ENCODE measurements at regions not wholly inside any gene's neighbourhood (a gene's known extent, or its start where the extent isn't known, plus 50 kb on each side); places are given as distances from the start of the nearest gene placed in this dataset.

DNA sequence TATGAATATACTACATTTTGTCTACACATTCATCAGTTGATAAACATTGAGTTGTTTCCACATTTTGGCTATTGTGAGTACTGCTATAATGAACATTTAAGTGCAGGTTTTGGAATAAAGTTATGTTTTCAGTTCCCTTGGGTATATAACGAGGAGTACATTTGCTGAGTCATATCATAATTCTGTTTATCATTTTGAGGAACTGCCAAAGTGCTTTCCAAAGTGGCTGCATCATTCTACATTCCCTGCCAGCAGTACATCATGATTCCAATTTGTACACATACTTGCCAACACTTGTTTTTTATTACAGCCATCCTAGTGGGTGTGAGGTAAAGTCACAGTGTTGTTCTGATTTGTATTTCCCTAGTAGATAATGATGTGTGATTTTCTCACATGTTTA is 1458.6 kb upstream of the TENM4 start:
- Histone ChIP-seq H3K4ac (ENCODE audit: low read depth, low read length) (no peak overlapping the region), H2AK5ac (ENCODE audit: low read depth, low read length) (no peak overlapping the region), H3K14ac (replicated peaks; ENCODE audit: low read depth, low read length) (no peak overlapping the region), H3K9me3 (ENCODE audit: control insufficient read depth, insufficient read depth, low read length) (no peaks in the 10 kb centered on the region; the same call in 1 of the 2 replicates), H3K56ac (ENCODE audit: extremely low read depth, insufficient read depth, low read length) (no peak overlapping the region), H3K4me3 (ENCODE audit: insufficient read depth, low read depth, low read length) (no peak overlapping the region), H3K9ac (ENCODE audit: low read depth, low read length) (no peak overlapping the region), H3K18ac (ENCODE audit: low read depth, low read length) (no peak overlapping the region), H4K5ac (ENCODE audit: low read depth, low read length) (no peak overlapping the region), H4K8ac (ENCODE audit: low read depth in 2 of 2, low read length in 2 of 2) (no peak overlapping the region), H3K23ac (ENCODE audit: low read depth, low read length) (no peak overlapping the region), H2AFZ (replicated peaks; ENCODE audit: low read length, poor library complexity) (no peak overlapping the region), H3K36me3 (ENCODE audit: control insufficient read depth, insufficient read depth, low read length) (no peaks in the 10 kb centered on the region), H3K27ac (ENCODE audit: insufficient read depth, low read length) (no peak overlapping the region), H3K4me1 (ENCODE audit: control insufficient read depth, insufficient read depth, low read length) (no peaks in the 10 kb centered on the region), H2BK120ac (ENCODE audit: low read depth, low read length) (no peak overlapping the region), H3K79me1 (ENCODE audit: low read depth in 1 of 2, low read length in 2 of 2) (no peaks in the 10 kb centered on the region), H2BK15ac (ENCODE audit: low read depth, low read length) (no peak overlapping the region), H4K91ac (ENCODE audit: insufficient read depth, low read depth, low read length) (no peak overlapping the region), H4K20me1 (ENCODE audit: insufficient read depth, low read length) (no peaks in the 10 kb centered on the region), H2BK20ac (ENCODE audit: low read depth, low read length) (no peak overlapping the region), H2BK5ac (ENCODE audit: low read depth, low read length, poor library complexity, severe bottlenecking) (no peak overlapping the region), H2AK9ac (replicated peaks; ENCODE audit: low read depth, low read length, poor library complexity) (no peak overlapping the region), H3K27me3 (ENCODE audit: control insufficient read depth, insufficient read depth, low read length) (no peaks in the 10 kb centered on the region), H3K4me2 (ENCODE audit: low read depth, low read length) (no peak overlapping the region), H3K9me1 (ENCODE audit: insufficient read depth, low read length) (no peaks in the 10 kb centered on the region)
- in situ Hi-C loops (cut with MboI; ENCODE audit: low sequenced_read_pairs): no loop called here
- WGBS, 2 experiments (ENCODE audit: extremely low coverage in 2 of 2, insufficient read length in 1 of 2): no CpG with 5 or more reads among the region's 1 CpG
- TF ChIP-seq RFX5 (IDR thresholded peaks at IDR 0.05; ENCODE audit: low read depth, low read length) (no peak), MAZ (IDR thresholded peaks at IDR 0.05; ENCODE audit: borderline replicate concordance, low read depth, low read length) (no peak), NFE2L2 (IDR thresholded peaks at IDR 0.05; ENCODE audit: low read depth, low read length) (peak; percentile 55)
- TF ChIP-seq, protein P1, sequence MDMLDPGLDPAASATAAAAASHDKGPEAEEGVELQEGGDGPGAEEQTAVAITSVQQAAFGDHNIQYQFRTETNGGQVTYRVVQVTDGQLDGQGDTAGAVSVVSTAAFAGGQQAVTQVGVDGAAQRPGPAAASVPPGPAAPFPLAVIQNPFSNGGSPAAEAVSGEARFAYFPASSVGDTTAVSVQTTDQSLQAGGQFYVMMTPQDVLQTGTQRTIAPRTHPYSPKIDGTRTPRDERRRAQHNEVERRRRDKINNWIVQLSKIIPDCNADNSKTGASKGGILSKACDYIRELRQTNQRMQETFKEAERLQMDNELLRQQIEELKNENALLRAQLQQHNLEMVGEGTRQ (IDR thresholded peaks at IDR 0.05; ENCODE audit: low read depth, low read length): no peak
- BruUV-seq (replicated peaks): no TSS peak
- ATAC-seq (ENCODE audit: low read depth) (no peak), DNase-seq (no peak)
- dilution Hi-C loops (cut with HindIII; ENCODE audit: low sequenced_read_pairs, unreplicated experiment): no loop called here
- ChIA-PET CTCF (no interaction called here), POLR2A (ENCODE audit: unreplicated experiment) (no interaction called here)
- intact Hi-C loops (cut with micrococcal nuclease): no loop called here
